ENCODE measurements at regions not wholly inside any gene's neighbourhood (a gene's known extent, or its start where the extent isn't known, plus 50 kb on each side); places are given as distances from the start of the nearest gene placed in this dataset.

GRCh38 chr3:166706094-166706493, 674.0 kb downstream of the ZBBX start:
- TF ChIP-seq CTCF (CRISPR knock-in tag; IDR thresholded peaks at IDR 0.05), result no peak
- TF ChIP-seq HMG20A (CRISPR knock-in tag; IDR thresholded peaks at IDR 0.05; ENCODE audit: borderline replicate concordance), result no peak
- TF ChIP-seq ZNF850 (CRISPR knock-in tag; conservative IDR thresholded peaks at IDR 0.05), result no peak
- no peak for TF ChIP-seq HIVEP1 (CRISPR knock-in tag; IDR thresholded peaks at IDR 0.05)
- TF ChIP-seq REL (CRISPR knock-in tag; conservative IDR thresholded peaks at IDR 0.05), result no peak

Data from HepG2 (cell line).